A673 (cell line): ENCODE measurements at regions not wholly inside any gene's neighbourhood (a gene's known extent, or its start where the extent isn't known, plus 50 kb on each side); places are given as distances from the start of the nearest gene placed in this dataset.

Experiments
- EZH2 ChIP-seq: fragments of 200-600 bp; sonication (generic); IDR thresholded peaks from 2 replicates; pipeline ENCODE4 v1.6.1; 2017; ENCODE audit warnings: borderline replicate concordance, low read depth, mild to moderate bottlenecking, mixed read lengths, antibody characterized with exemption, low read length; ENCODE audit not compliant: poor library complexity, severe bottlenecking
- TF ChIP-seq, protein P1 (sequence below): fragments of 300-800, 200-600 bp; sonication (generic); conservative IDR thresholded peaks from 2 replicates; pipeline ENCODE4 v1.5.1; 2017; ENCODE audit warnings: low read depth, mild to moderate bottlenecking, antibody characterized with exemption, low read length, moderate library complexity, mixed read lengths

DNA sequence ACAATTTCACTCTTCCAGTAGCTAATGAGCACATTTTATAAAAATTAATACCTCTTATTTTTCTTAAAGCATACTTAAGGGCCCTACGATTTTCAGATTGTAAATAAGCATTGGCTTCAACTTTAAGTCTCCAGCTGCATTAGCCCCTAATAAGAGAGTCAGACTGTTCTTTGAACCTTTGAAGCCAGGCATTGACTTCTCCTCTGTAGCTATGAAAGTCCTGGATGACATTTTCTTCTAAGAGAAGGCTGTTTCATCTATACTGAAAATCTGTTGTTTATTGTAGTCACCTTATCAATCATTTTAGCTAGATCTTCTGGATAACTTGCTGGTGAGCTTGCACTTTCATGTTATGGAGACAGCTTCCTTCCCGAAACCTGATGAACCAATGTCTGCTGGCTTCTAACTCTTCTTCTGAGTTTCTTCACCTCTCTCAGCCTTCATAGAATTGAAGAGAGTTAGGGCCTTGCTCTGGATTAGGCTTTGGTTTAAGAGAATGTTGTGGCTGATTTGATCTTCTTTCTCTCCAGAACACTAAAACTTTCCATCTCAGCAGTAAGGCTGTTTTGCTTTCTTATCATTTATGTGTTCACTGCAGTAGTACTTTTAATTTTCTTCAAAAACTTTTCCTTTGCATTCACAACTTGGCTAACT lies 377.1 kb upstream of the RGS6 start:
- TF ChIP-seq, protein P1, sequence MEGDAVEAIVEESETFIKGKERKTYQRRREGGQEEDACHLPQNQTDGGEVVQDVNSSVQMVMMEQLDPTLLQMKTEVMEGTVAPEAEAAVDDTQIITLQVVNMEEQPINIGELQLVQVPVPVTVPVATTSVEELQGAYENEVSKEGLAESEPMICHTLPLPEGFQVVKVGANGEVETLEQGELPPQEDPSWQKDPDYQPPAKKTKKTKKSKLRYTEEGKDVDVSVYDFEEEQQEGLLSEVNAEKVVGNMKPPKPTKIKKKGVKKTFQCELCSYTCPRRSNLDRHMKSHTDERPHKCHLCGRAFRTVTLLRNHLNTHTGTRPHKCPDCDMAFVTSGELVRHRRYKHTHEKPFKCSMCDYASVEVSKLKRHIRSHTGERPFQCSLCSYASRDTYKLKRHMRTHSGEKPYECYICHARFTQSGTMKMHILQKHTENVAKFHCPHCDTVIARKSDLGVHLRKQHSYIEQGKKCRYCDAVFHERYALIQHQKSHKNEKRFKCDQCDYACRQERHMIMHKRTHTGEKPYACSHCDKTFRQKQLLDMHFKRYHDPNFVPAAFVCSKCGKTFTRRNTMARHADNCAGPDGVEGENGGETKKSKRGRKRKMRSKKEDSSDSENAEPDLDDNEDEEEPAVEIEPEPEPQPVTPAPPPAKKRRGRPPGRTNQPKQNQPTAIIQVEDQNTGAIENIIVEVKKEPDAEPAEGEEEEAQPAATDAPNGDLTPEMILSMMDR, result no peak
- TF ChIP-seq EZH2, result no peak
